ENCODE measurements at regions not wholly inside any gene's neighbourhood (a gene's known extent, or its start where the extent isn't known, plus 50 kb on each side); places are given as distances from the start of the nearest gene placed in this dataset.

DNA sequence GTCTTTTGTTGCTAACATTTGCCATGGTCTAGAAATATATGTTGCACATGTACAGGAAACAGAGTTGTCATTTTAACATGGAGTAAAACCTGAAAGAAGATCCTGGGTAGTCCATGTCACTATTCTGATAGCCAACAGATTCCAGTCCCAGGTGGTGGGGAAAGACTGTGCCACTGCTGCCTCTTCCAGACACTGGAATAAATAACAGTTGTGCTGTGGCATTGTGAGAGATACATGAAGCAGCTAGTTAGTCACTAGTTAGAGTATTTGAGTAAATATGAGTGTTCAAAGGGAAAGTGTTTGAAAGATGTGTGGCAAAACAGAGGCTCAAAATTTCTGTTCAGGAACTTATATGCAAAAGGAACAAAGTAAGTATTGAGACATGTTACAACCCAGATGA is 1408.3 kb downstream of the EFNA5 start:
- TF ChIP-seq, protein P1, sequence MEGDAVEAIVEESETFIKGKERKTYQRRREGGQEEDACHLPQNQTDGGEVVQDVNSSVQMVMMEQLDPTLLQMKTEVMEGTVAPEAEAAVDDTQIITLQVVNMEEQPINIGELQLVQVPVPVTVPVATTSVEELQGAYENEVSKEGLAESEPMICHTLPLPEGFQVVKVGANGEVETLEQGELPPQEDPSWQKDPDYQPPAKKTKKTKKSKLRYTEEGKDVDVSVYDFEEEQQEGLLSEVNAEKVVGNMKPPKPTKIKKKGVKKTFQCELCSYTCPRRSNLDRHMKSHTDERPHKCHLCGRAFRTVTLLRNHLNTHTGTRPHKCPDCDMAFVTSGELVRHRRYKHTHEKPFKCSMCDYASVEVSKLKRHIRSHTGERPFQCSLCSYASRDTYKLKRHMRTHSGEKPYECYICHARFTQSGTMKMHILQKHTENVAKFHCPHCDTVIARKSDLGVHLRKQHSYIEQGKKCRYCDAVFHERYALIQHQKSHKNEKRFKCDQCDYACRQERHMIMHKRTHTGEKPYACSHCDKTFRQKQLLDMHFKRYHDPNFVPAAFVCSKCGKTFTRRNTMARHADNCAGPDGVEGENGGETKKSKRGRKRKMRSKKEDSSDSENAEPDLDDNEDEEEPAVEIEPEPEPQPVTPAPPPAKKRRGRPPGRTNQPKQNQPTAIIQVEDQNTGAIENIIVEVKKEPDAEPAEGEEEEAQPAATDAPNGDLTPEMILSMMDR (conservative IDR thresholded peaks at IDR 0.05) = no peak
- no peak for TF ChIP-seq ZFX (IDR thresholded peaks at IDR 0.05)
